ENCODE measurements at regions not wholly inside any gene's neighbourhood (a gene's known extent, or its start where the extent isn't known, plus 50 kb on each side); places are given as distances from the start of the nearest gene placed in this dataset.

- Histone ChIP-seq H4K20me1 (ENCODE audit: insufficient read depth) (no peaks in the 10 kb centered on the region), H3K27me3 (replicated peaks; ENCODE audit: insufficient read depth) (no peaks in the 10 kb centered on the region), H3K9me2 (ENCODE audit: insufficient read depth) (no peaks in the 10 kb centered on the region), H2AFZ (no peak overlapping the region), H3K4me3 (no peak overlapping the region), H3K27ac (no peak overlapping the region), H3K4me2 (ENCODE audit: unreplicated experiment) (no peak overlapping the region), H3K9ac (no peak overlapping the region), H3K9me3 (ENCODE audit: low read depth) (no peaks in the 10 kb centered on the region), H3F3A (ENCODE audit: insufficient read depth) (no peaks in the 10 kb centered on the region), H3K36me3 (ENCODE audit: low read depth) (no peaks in the 10 kb centered on the region), H3K79me2 (ENCODE audit: insufficient read depth) (no peaks in the 10 kb centered on the region), H3K4me1 (ENCODE audit: insufficient read depth) (no peaks in the 10 kb centered on the region)
- TF ChIP-seq EZH2phosphoT487 (IDR thresholded peaks at IDR 0.05; ENCODE audit: insufficient read depth, low read depth), result no peak
- TF ChIP-seq EZH2 (IDR thresholded peaks at IDR 0.05; ENCODE audit: insufficient read depth, poor library complexity, severe bottlenecking), result no peak
- in situ Hi-C loops (cut with MboI), result no loop called here
- DNase-seq, result no peak
- 51 to 58% methylated on average over 7 of the region's 7 CpGs for WGBS, 2 experiments (ENCODE audit: low coverage in 1 of 2, low lambda C conversion rate in 2 of 2, missing lambda C conversion rate in 2 of 2)
Measured at GRCh38 chr4:83989835-83990234, 453.9 kb downstream of the GPAT3 start.

- WGBS, 2 experiments (ENCODE audit: low coverage in 1 of 2, low lambda C conversion rate in 2 of 2, missing lambda C conversion rate in 2 of 2), result 78 to 83% methylated on average over 4 of the region's 4 CpGs
- Histone ChIP-seq H3K9me3 (ENCODE audit: low read depth) (no peaks in the 10 kb centered on the region), H3K9ac (no peak overlapping the region), H3K4me1 (ENCODE audit: insufficient read depth) (no peaks in the 10 kb centered on the region), H3K4me3 (no peak overlapping the region), H3F3A (ENCODE audit: insufficient read depth) (no peaks in the 10 kb centered on the region), H3K9me2 (ENCODE audit: insufficient read depth) (no peaks in the 10 kb centered on the region; the same call in 1 of the 2 replicates), H3K27me3 (replicated peaks; ENCODE audit: insufficient read depth) (no peaks in the 10 kb centered on the region), H3K4me2 (ENCODE audit: unreplicated experiment) (no peak overlapping the region), H2AFZ (no peak overlapping the region), H4K20me1 (ENCODE audit: insufficient read depth) (no peaks in the 10 kb centered on the region), H3K79me2 (ENCODE audit: insufficient read depth) (no peaks in the 10 kb centered on the region), H3K27ac (no peak overlapping the region), H3K36me3 (ENCODE audit: low read depth) (no peaks in the 10 kb centered on the region)
- in situ Hi-C loops (cut with MboI), result no loop called here
- no peak for DNase-seq
- TF ChIP-seq EZH2 (IDR thresholded peaks at IDR 0.05; ENCODE audit: insufficient read depth, poor library complexity, severe bottlenecking) (no peak), EZH2phosphoT487 (IDR thresholded peaks at IDR 0.05; ENCODE audit: insufficient read depth, low read depth) (no peak)
Measured at GRCh38 chr4:83981156-83981555, 445.2 kb downstream of the GPAT3 start.

GRCh38 chr4:83979773-83980172, 443.9 kb downstream of the GPAT3 start:
- no peak overlapping the region for H3K27ac ChIP-seq
- no peaks in the 10 kb centered on the region for H3K9me3 ChIP-seq (ENCODE audit: low read depth)
- H3K27me3 ChIP-seq (replicated peaks; ENCODE audit: insufficient read depth), result no peaks in the 10 kb centered on the region
- no peak overlapping the region for H3K9ac ChIP-seq
- H3K4me1 ChIP-seq (ENCODE audit: insufficient read depth), result no peaks in the 10 kb centered on the region
- no peak overlapping the region for H2AFZ ChIP-seq
- 77 to 83% methylated on average over 3 of the region's 3 CpGs for WGBS, 2 experiments (ENCODE audit: low coverage in 1 of 2, low lambda C conversion rate in 2 of 2, missing lambda C conversion rate in 2 of 2)
- H3K36me3 ChIP-seq (ENCODE audit: low read depth), result no peaks in the 10 kb centered on the region
- no peaks in the 10 kb centered on the region for H3F3A ChIP-seq (ENCODE audit: insufficient read depth)
- no peak overlapping the region for H3K4me3 ChIP-seq
- H3K79me2 ChIP-seq (ENCODE audit: insufficient read depth), result no peaks in the 10 kb centered on the region
- no peaks in the 10 kb centered on the region for H4K20me1 ChIP-seq (ENCODE audit: insufficient read depth)
- in situ Hi-C loops (cut with MboI), result no loop called here
- H3K4me2 ChIP-seq (ENCODE audit: unreplicated experiment), result no peak overlapping the region
- TF ChIP-seq EZH2 (IDR thresholded peaks at IDR 0.05; ENCODE audit: insufficient read depth, poor library complexity, severe bottlenecking), result no peak
- TF ChIP-seq EZH2phosphoT487 (IDR thresholded peaks at IDR 0.05; ENCODE audit: insufficient read depth, low read depth), result no peak
- no peak for DNase-seq
- no peaks in the 10 kb centered on the region; the same call in 1 of the 2 replicates for H3K9me2 ChIP-seq (ENCODE audit: insufficient read depth)

- no peak overlapping the region for H3K4me2 ChIP-seq (ENCODE audit: unreplicated experiment)
- no peak overlapping the region for H2AFZ ChIP-seq
- H3K9ac ChIP-seq, result no peak overlapping the region
- no peaks in the 10 kb centered on the region for H3F3A ChIP-seq (ENCODE audit: insufficient read depth)
- peaks cover 7% of the 10 kb centered on the region; the same call in 1 of the 2 replicates for H3K4me1 ChIP-seq (ENCODE audit: insufficient read depth)
- no peaks in the 10 kb centered on the region for H3K27me3 ChIP-seq (replicated peaks; ENCODE audit: insufficient read depth)
- in situ Hi-C loops (cut with MboI), result loop anchor here (25.0 kb wide), 1 partner anchor 462 kb away; no protein-coding TSS in a partner anchor
- H3K9me3 ChIP-seq (ENCODE audit: low read depth), result no peaks in the 10 kb centered on the region
- peak; percentile 42 for DNase-seq
- peaks cover 4% of the 10 kb centered on the region for H3K9me2 ChIP-seq (ENCODE audit: insufficient read depth)
- WGBS, 2 experiments (ENCODE audit: low coverage in 1 of 2, low lambda C conversion rate in 2 of 2, missing lambda C conversion rate in 2 of 2), result 4 to 18% methylated on average over 1 of the region's 1 CpG
- H3K79me2 ChIP-seq (ENCODE audit: insufficient read depth), result no peaks in the 10 kb centered on the region
- H4K20me1 ChIP-seq (ENCODE audit: insufficient read depth), result no peaks in the 10 kb centered on the region
- no peak overlapping the region for H3K27ac ChIP-seq
- H3K4me3 ChIP-seq, result no peak overlapping the region
- no peaks in the 10 kb centered on the region for H3K36me3 ChIP-seq (ENCODE audit: low read depth)
- TF ChIP-seq EZH2phosphoT487 (IDR thresholded peaks at IDR 0.05; ENCODE audit: insufficient read depth, low read depth) (no peak), EZH2 (IDR thresholded peaks at IDR 0.05; ENCODE audit: insufficient read depth, poor library complexity, severe bottlenecking) (no peak)
Measured at GRCh38 chr4:83974111-83974780, 438.3 kb downstream of the GPAT3 start.
